Stimulated activated effector memory CD8-positive, alpha-beta T cell treated with anti-CD3 and anti-CD28 coated beads, Interleukin-12 subunit alpha, Interleukin-12 subunit beta, amount 100 ng/mL, for 72 hours (primary cell): ENCODE measurements at regions not wholly inside any gene's neighbourhood (a gene's known extent, or its start where the extent isn't known, plus 50 kb on each side); places are given as distances from the start of the nearest gene placed in this dataset.

Experiments used
- ATAC-seq: fragments of 150-1000 bp; cut with Tn5 transposase; 2 replicates; pipeline ENCODE4 v1.10.0; 2021
- DNase-seq, 2 donors: peaks; one replicate each; pipeline ENCODE4 v3.0.0; 2021 to 2022; ENCODE audit warnings: low spot score in 2 of 2
- H3K27ac Mint-ChIP-seq: one replicate; pipeline ENCODE4 v1.8.0; 2022; ENCODE audit warnings: mild to moderate bottlenecking, mixed read lengths
- H3K36me3 Mint-ChIP-seq: one replicate; pipeline ENCODE4 v1.8.0; 2022; ENCODE audit warnings: mild to moderate bottlenecking, mixed read lengths
- H3K4me1 Mint-ChIP-seq: one replicate; pipeline ENCODE4 v1.8.0; 2022; ENCODE audit warnings: mixed read lengths
- H3K4me3 Mint-ChIP-seq: one replicate; pipeline ENCODE4 v1.8.0; 2022; ENCODE audit warnings: mild to moderate bottlenecking, mixed read lengths
- H3K9me3 Mint-ChIP-seq: one replicate; pipeline ENCODE4 v1.8.0; 2022; ENCODE audit warnings: mixed read lengths

DNA sequence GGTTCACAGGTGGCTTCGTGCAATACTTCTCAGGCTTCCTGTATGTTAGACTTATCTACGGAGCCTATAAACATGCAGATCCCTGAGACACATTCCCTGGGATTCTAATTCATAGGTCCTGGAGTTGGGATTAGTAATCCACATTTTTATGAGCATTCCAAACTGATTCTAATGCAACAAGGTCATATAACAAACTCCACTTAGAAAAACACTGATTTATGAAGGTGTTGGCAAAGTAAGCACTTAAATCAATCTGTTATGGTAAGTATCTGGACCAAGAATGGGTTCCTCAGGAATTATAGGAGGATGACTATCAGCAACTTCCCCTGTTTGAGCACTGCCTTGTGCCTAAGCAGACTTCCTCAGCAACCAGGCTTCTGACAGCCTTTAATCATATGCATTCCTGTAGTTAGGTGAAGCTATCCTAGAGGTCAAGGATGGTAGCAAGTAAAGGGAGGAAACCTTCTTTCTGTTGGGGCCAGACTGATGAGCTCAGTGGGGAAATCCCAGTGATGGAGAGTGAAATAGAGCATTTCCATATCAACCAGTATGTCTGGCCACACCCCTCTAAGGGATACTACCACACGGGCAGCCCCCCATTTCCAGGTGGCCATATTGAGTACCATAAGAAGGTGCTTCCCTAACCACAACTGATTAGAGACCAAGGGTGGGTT lies 89.6 kb downstream of the RASSF10 start:
- DNase-seq (peak in 1 of 2 donors; percentile 25), ATAC-seq (no peak)
- Mint-ChIP-seq H3K9me3 (no peaks in the 10 kb centered on the region), H3K36me3 (no peaks in the 10 kb centered on the region), H3K4me1 (no peaks in the 10 kb centered on the region), H3K4me3 (no peak overlapping the region), H3K27ac (no peak overlapping the region)

GRCh38 chr11:13101644-13102512 lies 92.8 kb downstream of the RASSF10 start:
- Mint-ChIP-seq H3K4me3 (no peak overlapping the region), H3K27ac (no peak overlapping the region), H3K36me3 (no peaks in the 10 kb centered on the region)

DNA sequence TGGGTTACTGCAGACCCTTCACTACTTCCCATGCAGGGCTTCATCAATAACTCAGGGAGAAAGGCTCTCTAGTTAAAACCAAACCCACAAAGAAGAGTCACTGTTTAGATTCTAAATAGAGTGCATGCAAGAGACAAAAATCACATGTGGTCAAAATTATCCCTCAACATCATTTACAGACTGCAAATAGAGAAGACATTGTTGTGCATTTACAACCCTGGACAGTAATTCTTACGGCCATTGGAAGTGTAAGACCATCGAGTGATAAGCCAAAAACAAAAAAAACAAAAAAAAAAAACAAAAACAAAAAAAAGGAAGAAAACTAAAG lies 93.4 kb downstream of the RASSF10 start:
- Mint-ChIP-seq H3K9me3 (no peaks in the 10 kb centered on the region), H3K4me1 (no peaks in the 10 kb centered on the region), H3K27ac (no peak overlapping the region), H3K36me3 (no peaks in the 10 kb centered on the region), H3K4me3 (no peak overlapping the region)
- no peak for DNase-seq
- no peak for ATAC-seq

More at GRCh38 chr11:13101644-13102512, 92.8 kb downstream of the RASSF10 start:
- no peaks in the 10 kb centered on the region for H3K4me1 Mint-ChIP-seq
- DNase-seq (peak in 1 of 2 donors; percentile 29), ATAC-seq (no peak)
- H3K9me3 Mint-ChIP-seq = no peaks in the 10 kb centered on the region

GRCh38 chr11:13102865-13103539 lies 93.9 kb downstream of the RASSF10 start:
- no peak overlapping the region for H3K4me3 Mint-ChIP-seq

DNA sequence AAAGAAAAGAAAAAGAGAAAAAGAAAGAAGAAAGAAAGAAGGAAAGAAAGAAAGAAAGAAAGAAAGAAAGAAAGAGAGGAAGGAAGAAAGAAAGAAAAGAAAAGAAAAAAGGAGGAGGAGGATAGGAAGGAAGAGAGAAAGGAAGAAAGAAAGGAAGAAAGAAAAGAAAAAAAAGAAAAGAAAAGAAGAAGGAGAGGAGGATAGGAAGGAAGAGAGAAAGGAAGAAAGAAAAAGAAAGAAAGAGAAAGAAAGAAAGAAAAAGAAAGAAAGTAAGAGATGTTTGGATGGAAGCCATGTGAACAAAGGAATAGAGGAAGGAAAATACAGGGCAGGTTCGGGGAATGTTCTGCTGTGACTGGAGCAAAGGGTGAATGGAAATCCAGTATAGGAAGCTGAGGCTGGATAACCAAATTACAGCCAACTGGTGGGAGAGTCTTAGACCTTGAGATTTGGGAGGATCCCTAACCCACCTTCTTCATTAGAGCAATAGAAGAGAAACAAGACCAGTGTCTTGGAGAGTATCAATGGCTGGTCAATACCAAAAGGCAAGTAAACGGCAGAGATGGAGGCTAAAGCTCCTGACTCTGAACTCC lies 94.9 kb downstream of the RASSF10 start:
- no peak for DNase-seq
- Mint-ChIP-seq H3K4me3 (no peak overlapping the region), H3K27ac (no peak overlapping the region), H3K9me3 (no peaks in the 10 kb centered on the region), H3K4me1 (no peaks in the 10 kb centered on the region), H3K36me3 (no peaks in the 10 kb centered on the region)
- no peak for ATAC-seq

More at GRCh38 chr11:13102865-13103539, 93.9 kb downstream of the RASSF10 start:
- DNase-seq = no peak
- Mint-ChIP-seq H3K4me1 (no peaks in the 10 kb centered on the region), H3K36me3 (no peaks in the 10 kb centered on the region), H3K9me3 (no peaks in the 10 kb centered on the region), H3K27ac (no peak overlapping the region)
- ATAC-seq = no peak

GRCh38 chr11:13104619-13105236 lies 95.6 kb downstream of the RASSF10 start:
- Mint-ChIP-seq H3K4me1 (no peaks in the 10 kb centered on the region), H3K27ac (no peak overlapping the region), H3K4me3 (no peak overlapping the region), H3K36me3 (no peaks in the 10 kb centered on the region), H3K9me3 (no peaks in the 10 kb centered on the region)
- DNase-seq (no peak), ATAC-seq (peak; percentile 22)

DNA sequence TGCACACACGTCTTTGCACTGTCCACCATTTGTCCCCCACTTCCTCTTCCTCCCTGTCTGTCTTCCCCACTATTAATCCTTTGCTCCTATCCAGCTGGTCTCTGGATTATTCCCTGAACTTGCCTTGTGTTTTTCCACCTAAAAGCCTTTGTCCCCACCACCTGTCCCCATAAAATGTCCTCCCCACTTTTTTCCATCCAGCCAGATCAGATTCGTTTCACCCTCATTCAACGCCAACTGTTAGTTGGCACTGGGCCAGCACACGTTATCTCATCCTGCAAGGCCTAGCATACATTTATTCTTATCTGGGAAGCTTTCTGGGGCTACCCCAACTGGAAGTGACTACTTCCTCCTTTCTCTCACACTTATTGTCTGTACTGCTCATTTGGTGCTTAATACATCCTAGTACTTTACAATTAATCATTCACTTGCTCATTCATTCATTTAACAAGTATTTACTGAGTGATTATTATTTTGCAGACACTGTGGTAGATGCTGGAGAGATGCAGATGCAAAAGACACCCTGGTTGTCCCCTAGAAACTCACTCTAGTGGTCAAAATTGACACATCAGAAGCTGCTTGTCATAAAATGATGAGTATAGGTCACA lies 96.2 kb downstream of the RASSF10 start:
- no peaks in the 10 kb centered on the region for H3K9me3 Mint-ChIP-seq
- DNase-seq (no peak), ATAC-seq (no peak)
- H3K27ac Mint-ChIP-seq = no peak overlapping the region
- H3K4me1 Mint-ChIP-seq = no peaks in the 10 kb centered on the region
- H3K4me3 Mint-ChIP-seq = no peak overlapping the region
- no peaks in the 10 kb centered on the region for H3K36me3 Mint-ChIP-seq

- Mint-ChIP-seq H3K9me3 (no peaks in the 10 kb centered on the region), H3K4me1 (no peaks in the 10 kb centered on the region)
- ATAC-seq = no peak
Measured at GRCh38 chr11:13107544-13108044, 98.5 kb downstream of the RASSF10 start.

GRCh38 chr11:13108416-13108815 lies 99.3 kb downstream of the RASSF10 start:
- no peak for DNase-seq
- no peak for ATAC-seq
- no peak overlapping the region for H3K27ac Mint-ChIP-seq
- H3K4me1 Mint-ChIP-seq = no peaks in the 10 kb centered on the region
- H3K4me3 Mint-ChIP-seq = no peak overlapping the region
- H3K9me3 Mint-ChIP-seq = no peaks in the 10 kb centered on the region
- no peaks in the 10 kb centered on the region for H3K36me3 Mint-ChIP-seq

More at GRCh38 chr11:13107544-13108044, 98.5 kb downstream of the RASSF10 start:
- Mint-ChIP-seq H3K27ac (no peak overlapping the region), H3K4me3 (no peak overlapping the region), H3K36me3 (no peaks in the 10 kb centered on the region)
- no peak for DNase-seq

DNA sequence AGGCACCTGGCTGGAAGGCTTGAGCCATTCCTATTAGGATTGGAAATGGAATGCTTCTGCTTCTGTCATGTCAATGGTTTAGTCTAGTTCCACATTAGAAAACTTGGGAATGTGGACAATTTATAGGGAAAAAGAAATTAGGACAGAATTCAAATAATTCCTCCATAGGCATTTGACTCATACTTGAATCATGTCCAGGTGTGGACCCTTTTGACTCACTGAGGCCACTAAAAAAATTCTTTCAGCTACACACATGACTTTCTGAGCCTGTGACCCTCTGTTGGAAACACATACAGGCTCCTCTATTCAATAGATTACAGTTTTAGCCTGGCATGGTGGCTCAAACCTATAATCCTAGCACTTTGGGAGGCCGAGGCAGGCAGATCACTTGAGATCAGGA lies 100.5 kb downstream of the RASSF10 start:
- H3K4me3 Mint-ChIP-seq = no peak overlapping the region
- no peak for ATAC-seq
- no peak overlapping the region for H3K27ac Mint-ChIP-seq
- no peak for DNase-seq
- no peaks in the 10 kb centered on the region for H3K9me3 Mint-ChIP-seq
- H3K4me1 Mint-ChIP-seq = no peaks in the 10 kb centered on the region
- no peaks in the 10 kb centered on the region for H3K36me3 Mint-ChIP-seq

DNA sequence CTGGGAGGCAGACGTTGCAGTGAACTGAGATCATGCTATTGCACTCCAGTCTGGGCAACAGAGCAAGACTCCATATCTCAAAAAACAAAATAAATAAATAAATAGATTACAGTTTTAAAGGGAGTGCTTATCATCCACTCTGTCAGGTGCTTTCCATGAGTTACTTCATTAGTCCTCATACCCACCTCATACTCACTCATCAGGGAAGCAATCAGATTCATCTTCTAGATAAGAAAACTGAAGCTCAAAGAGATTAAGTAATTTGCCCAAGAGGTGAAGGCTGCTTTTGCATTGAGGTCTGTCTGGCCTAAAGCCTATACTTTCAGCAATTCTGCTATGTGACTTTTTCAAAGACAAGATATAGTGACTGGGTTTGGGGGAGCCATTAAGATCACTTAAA lies 101.0 kb downstream of the RASSF10 start:
- no peaks in the 10 kb centered on the region for H3K4me1 Mint-ChIP-seq
- no peaks in the 10 kb centered on the region for H3K9me3 Mint-ChIP-seq
- H3K4me3 Mint-ChIP-seq = no peak overlapping the region
- H3K27ac Mint-ChIP-seq = no peak overlapping the region
- DNase-seq = no peak
- ATAC-seq = no peak
- H3K36me3 Mint-ChIP-seq = no peaks in the 10 kb centered on the region

DNA sequence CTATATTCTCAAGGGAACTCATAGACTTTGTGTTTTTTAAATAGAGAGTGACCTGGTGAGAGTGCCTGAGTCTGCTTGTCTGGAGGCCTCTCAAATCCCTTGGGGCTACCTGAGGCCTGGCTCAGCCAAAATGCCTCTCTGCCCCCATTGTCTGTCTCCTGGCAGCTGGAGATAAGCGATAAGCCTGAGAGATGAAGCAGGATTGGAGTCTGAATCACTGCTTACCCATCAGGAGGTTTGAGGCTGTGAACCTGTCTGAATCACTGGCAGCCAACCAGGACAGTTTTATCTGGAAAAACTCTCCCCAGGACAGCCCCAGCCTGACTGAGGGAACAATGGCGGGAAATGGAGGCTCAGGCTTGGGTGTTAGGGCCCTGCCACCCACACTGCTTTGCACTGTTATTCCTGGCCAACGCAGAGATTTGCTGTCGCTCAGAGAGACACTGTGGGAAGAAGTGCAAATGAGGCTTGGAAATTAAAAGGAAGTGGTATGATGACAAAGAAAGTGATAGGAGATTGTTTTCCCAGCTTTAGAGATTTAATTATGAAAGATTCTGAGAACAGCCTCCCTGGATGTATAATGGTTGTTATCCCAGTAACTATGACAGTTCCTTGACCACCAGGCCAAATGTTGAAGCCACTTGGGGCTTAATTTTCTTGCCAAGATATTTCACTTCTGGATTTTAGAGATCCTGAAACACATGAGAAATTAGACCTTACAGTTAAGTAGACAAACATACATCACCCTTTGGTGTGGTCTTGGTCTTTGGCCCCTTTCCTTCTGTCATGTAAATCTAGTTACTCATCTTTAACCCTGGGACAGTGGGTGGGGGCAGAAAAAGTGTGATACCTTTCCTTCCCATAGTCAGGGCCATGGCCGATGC lies 102.1 kb downstream of the RASSF10 start:
- no peaks in the 10 kb centered on the region for H3K36me3 Mint-ChIP-seq
- H3K4me1 Mint-ChIP-seq = no peaks in the 10 kb centered on the region
- no peak overlapping the region for H3K27ac Mint-ChIP-seq
- DNase-seq (no peak), ATAC-seq (no peak)
- H3K9me3 Mint-ChIP-seq = no peaks in the 10 kb centered on the region
- H3K4me3 Mint-ChIP-seq = no peak overlapping the region

GRCh38 chr11:13111813-13112130 lies 102.7 kb downstream of the RASSF10 start:
- Mint-ChIP-seq H3K4me1 (no peaks in the 10 kb centered on the region), H3K4me3 (no peak overlapping the region), H3K27ac (no peak overlapping the region), H3K9me3 (no peaks in the 10 kb centered on the region), H3K36me3 (no peaks in the 10 kb centered on the region)
- no peak for ATAC-seq
- no peak for DNase-seq
